ENCODE measurements at regions not wholly inside any gene's neighbourhood (a gene's known extent, or its start where the extent isn't known, plus 50 kb on each side); places are given as distances from the start of the nearest gene placed in this dataset.
"Not testable (repeated sequence)": the region's sequence is repeated elsewhere in the genome, so short reads cannot be mapped to it uniquely, and the experiment has no call there.

GRCh38 chr4:171484681-171485080 is 328.5 kb upstream of the GALNTL6 start:
- Histone ChIP-seq H3K4me3 (no peak overlapping the region), H3K36me3 (no peaks in the 10 kb centered on the region), H3K27ac (no peak overlapping the region), H3K4me1 (no peaks in the 10 kb centered on the region), H3K9me3 (no peaks in the 10 kb centered on the region), H3K27me3 (no peaks in the 10 kb centered on the region)
- no peak for TF ChIP-seq CTCF (IDR thresholded peaks at IDR 0.05)
- no peak for TF ChIP-seq POLR2A (IDR thresholded peaks at IDR 0.05)
- DNase-seq, result no peak
- no peak for ATAC-seq
- intact Hi-C loops (cut with DNase I), result no loop called here

- WGBS (ENCODE audit: insufficient coverage, low coverage, low lambda C conversion rate, missing lambda C conversion rate), result 24% methylated on average over 1 of the region's 1 CpG
- H3K9me3 ChIP-seq, result no peaks in the 10 kb centered on the region
Observed at GRCh38 chr4:171478181-171478580, 335.0 kb upstream of the GALNTL6 start.

GRCh38 chr4:171475111-171475510 is 338.1 kb upstream of the GALNTL6 start:
- DNase-seq; H3K27ac ChIP-seq; ATAC-seq; intact Hi-C loops (cut with DNase I); H3K4me3 ChIP-seq; H3K27me3 ChIP-seq; H3K9me3 ChIP-seq; H3K4me1 ChIP-seq; H3K36me3 ChIP-seq: not testable (repeated sequence)
- WGBS (ENCODE audit: insufficient coverage, low coverage, low lambda C conversion rate, missing lambda C conversion rate), result 45% methylated on average over 2 of the region's 3 CpGs

More at GRCh38 chr4:171478181-171478580, 335.0 kb upstream of the GALNTL6 start:
- DNase-seq, result no peak
- H3K4me3 ChIP-seq, result no peak overlapping the region
- H3K36me3 ChIP-seq, result no peaks in the 10 kb centered on the region
- no peaks in the 10 kb centered on the region for H3K27me3 ChIP-seq
- ATAC-seq, result no peak
- intact Hi-C loops (cut with DNase I), result no loop called here
- no peak overlapping the region for H3K27ac ChIP-seq
- TF ChIP-seq POLR2A (IDR thresholded peaks at IDR 0.05) (no peak), CTCF (IDR thresholded peaks at IDR 0.05) (no peak)
- H3K4me1 ChIP-seq, result no peaks in the 10 kb centered on the region

- DNase-seq (no peak), ATAC-seq (no peak)
- Histone ChIP-seq H3K4me3 (no peak overlapping the region), H3K36me3 (no peaks in the 10 kb centered on the region), H3K27ac (no peak overlapping the region), H3K27me3 (no peaks in the 10 kb centered on the region), H3K4me1 (no peaks in the 10 kb centered on the region), H3K9me3 (no peaks in the 10 kb centered on the region)
- 56% methylated on average over 2 of the region's 2 CpGs for WGBS (ENCODE audit: insufficient coverage, low coverage, low lambda C conversion rate, missing lambda C conversion rate)
- intact Hi-C loops (cut with DNase I), result no loop called here
- TF ChIP-seq CTCF (IDR thresholded peaks at IDR 0.05) (no peak), POLR2A (IDR thresholded peaks at IDR 0.05) (no peak)
Observed at GRCh38 chr4:171473155-171473554, 340.0 kb upstream of the GALNTL6 start.

GRCh38 chr4:171472230-171472629 is 341.0 kb upstream of the GALNTL6 start:
- ATAC-seq, result no peak
- H3K4me3 ChIP-seq, result no peak overlapping the region
- DNase-seq, result no peak
- no peaks in the 10 kb centered on the region for H3K27me3 ChIP-seq
- WGBS (ENCODE audit: insufficient coverage, low coverage, low lambda C conversion rate, missing lambda C conversion rate), result 39% methylated on average over 4 of the region's 4 CpGs
- no peaks in the 10 kb centered on the region for H3K4me1 ChIP-seq
- no peaks in the 10 kb centered on the region for H3K36me3 ChIP-seq
- no peak overlapping the region for H3K27ac ChIP-seq
- TF ChIP-seq CTCF (IDR thresholded peaks at IDR 0.05), result no peak
- no peak for TF ChIP-seq POLR2A (IDR thresholded peaks at IDR 0.05)
- no peaks in the 10 kb centered on the region for H3K9me3 ChIP-seq
- intact Hi-C loops (cut with DNase I), result no loop called here

Measured in right lobe of liver (tissue), 6 donors.